ENCODE measurements at regions not wholly inside any gene's neighbourhood (a gene's known extent, or its start where the extent isn't known, plus 50 kb on each side); places are given as distances from the start of the nearest gene placed in this dataset.

DNA sequence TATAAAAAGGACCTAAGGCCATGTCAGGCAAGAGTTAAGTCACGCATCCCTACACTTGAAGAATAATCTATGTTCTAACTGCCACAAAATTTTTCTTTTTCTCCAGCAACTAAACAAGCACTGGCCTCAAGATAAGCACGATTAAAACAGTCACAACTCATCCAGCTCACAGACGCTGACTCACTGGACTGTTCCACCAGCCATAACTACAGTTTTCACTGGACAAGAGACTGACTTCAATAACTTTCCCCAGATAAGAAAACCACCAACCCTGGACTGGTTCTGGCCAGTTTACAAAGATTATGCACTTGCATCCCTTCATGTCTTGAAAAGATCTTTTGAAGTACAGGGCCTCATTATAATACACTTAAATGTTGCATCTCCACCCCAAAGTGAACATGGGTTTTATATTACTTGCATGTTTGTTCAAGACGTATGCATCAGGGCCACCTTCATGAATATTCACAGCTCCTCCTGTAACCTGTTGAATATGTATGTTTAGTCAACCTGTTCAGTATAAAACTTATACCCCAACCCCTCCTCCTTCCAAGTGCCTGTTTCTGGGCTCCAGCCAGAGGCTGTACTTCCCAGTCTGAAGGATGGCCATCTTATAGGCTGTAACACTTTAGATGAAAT, 129.3 kb upstream of the EPB41L4A start:
- no peak for TF ChIP-seq POLR2AphosphoS5 (IDR thresholded peaks at IDR 0.05)
- no peak for TF ChIP-seq CTCF (IDR thresholded peaks at IDR 0.05)

All from suprapubic skin (tissue), 3 donors.